ENCODE measurements at regions not wholly inside any gene's neighbourhood (a gene's known extent, or its start where the extent isn't known, plus 50 kb on each side); places are given as distances from the start of the nearest gene placed in this dataset.

- H3K36me3 Mint-ChIP-seq (ENCODE audit: low read depth): no peaks in the 10 kb centered on the region
- H3K27ac Mint-ChIP-seq: no peak overlapping the region
- no peaks in the 10 kb centered on the region for H3K4me1 Mint-ChIP-seq (ENCODE audit: low read depth)
- peaks cover 8% of the 10 kb centered on the region for H3K9me3 Mint-ChIP-seq
- H3K4me3 Mint-ChIP-seq: no peak overlapping the region
- H3K27me3 Mint-ChIP-seq: no peaks in the 10 kb centered on the region
Measured at GRCh38 chr13:107034236-107034872, 466.4 kb upstream of the ARGLU1 start.

GRCh38 chr13:107031716-107032115 lies 463.8 kb upstream of the ARGLU1 start:
- Mint-ChIP-seq H3K27ac (no peak overlapping the region), H3K4me3 (no peak overlapping the region), H3K9me3 (peaks cover 8% of the 10 kb centered on the region), H3K4me1 (ENCODE audit: low read depth) (no peaks in the 10 kb centered on the region), H3K36me3 (ENCODE audit: low read depth) (no peaks in the 10 kb centered on the region), H3K27me3 (no peaks in the 10 kb centered on the region)

GRCh38 chr13:107028751-107029150 lies 460.8 kb upstream of the ARGLU1 start:
- Mint-ChIP-seq H3K9me3 (peaks cover 10% of the 10 kb centered on the region), H3K4me1 (ENCODE audit: low read depth) (no peaks in the 10 kb centered on the region), H3K27me3 (no peaks in the 10 kb centered on the region), H3K27ac (no peak overlapping the region), H3K4me3 (no peak overlapping the region), H3K36me3 (ENCODE audit: low read depth) (no peaks in the 10 kb centered on the region)

GRCh38 chr13:107025991-107026390 lies 458.1 kb upstream of the ARGLU1 start:
- Mint-ChIP-seq H3K27me3 (no peaks in the 10 kb centered on the region), H3K36me3 (ENCODE audit: low read depth) (no peaks in the 10 kb centered on the region), H3K27ac (no peak overlapping the region), H3K4me1 (ENCODE audit: low read depth) (no peaks in the 10 kb centered on the region), H3K9me3 (peaks cover 9% of the 10 kb centered on the region), H3K4me3 (no peak overlapping the region)

DNA sequence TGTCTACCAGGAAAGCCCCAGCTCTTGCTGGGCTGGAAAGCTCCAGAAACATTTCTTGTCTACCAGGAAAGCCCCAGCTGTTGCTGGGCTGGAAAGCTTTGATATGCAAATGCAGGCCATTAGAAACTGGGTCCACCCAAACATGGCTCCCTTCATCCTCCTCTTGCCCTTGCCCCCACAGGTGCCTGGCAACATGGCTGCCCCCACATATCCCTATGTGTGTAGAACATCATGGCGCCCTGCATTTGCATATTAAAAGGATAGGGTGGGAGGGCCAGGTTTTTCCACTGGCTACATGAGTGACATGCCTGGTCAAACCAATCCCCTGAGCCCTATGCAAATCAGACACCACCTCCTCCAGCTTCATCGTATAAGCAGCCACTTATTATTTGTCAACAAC lies 455.4 kb upstream of the ARGLU1 start:
- Mint-ChIP-seq H3K36me3 (ENCODE audit: low read depth) (no peaks in the 10 kb centered on the region), H3K4me1 (ENCODE audit: low read depth) (no peaks in the 10 kb centered on the region), H3K27me3 (no peaks in the 10 kb centered on the region), H3K27ac (no peak overlapping the region), H3K4me3 (no peak overlapping the region), H3K9me3 (peaks cover 14% of the 10 kb centered on the region)

DNA sequence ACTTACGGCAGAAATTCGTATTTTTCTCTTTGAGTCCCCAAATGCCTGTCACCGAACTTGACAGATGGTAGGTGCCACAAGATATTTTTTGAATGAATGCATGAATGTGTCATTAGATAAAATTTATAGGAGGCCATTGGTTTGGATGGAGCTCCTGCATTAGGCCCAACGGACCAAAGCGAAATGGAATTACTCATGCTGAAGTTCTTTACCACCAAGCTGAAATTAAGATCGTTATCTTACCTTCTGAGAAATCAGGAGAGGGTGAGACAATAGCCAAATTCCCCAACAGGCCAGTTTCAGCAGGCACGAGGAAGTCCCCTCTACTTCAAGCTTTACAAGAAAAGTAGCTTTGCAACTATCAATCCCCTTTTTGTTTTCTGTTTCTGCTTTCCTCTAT lies 452.5 kb upstream of the ARGLU1 start:
- H3K27ac Mint-ChIP-seq: no peak overlapping the region
- H3K27me3 Mint-ChIP-seq: no peaks in the 10 kb centered on the region
- no peaks in the 10 kb centered on the region for H3K4me1 Mint-ChIP-seq (ENCODE audit: low read depth)
- H3K36me3 Mint-ChIP-seq (ENCODE audit: low read depth): no peaks in the 10 kb centered on the region
- H3K4me3 Mint-ChIP-seq: no peak overlapping the region
- H3K9me3 Mint-ChIP-seq: peaks cover 17% of the 10 kb centered on the region

DNA sequence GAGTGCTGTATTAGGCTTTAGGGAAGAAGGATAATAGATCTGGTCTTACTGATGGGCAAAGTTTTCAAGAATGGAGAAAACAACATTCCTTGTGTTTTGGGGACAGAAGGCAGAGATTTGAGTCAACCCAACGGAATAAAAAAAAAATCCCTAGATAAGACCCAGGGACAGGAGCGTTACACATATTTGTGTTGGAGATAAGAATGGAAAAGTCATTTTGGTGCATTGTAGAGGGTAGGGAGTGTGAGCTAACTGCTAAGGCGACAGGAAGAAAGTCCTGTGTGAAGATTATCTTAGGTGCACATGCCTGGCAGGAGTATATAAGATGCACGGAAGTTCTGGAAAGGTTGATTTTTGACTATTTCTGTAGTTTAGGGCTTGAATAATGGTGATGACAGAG lies 450.3 kb upstream of the ARGLU1 start:
- Mint-ChIP-seq H3K27ac (no peak overlapping the region), H3K27me3 (no peaks in the 10 kb centered on the region), H3K4me1 (ENCODE audit: low read depth) (no peaks in the 10 kb centered on the region), H3K4me3 (no peak overlapping the region), H3K36me3 (ENCODE audit: low read depth) (no peaks in the 10 kb centered on the region), H3K9me3 (peaks cover 8% of the 10 kb centered on the region)

DNA sequence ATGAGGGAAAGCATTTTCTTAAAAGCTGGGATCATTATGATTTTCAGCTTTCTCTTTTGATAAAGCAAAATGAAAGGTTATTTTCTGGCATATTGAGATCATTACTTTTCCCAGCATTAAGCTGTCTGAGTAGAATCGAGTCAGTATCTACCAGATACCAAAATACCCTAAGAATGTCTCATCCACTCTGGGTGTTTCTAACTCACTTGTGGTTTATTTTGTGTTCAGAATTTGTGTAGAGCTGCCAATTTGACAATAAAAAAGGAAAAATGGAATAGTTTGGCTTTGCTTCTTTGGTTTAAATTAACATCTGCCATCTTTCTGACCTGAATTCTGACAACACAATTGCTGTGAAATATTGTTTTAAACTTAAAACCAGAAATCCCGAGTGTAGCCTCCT lies 438.7 kb upstream of the ARGLU1 start:
- Mint-ChIP-seq H3K27me3 (no peaks in the 10 kb centered on the region), H3K4me3 (no peak overlapping the region), H3K27ac (no peak overlapping the region), H3K36me3 (ENCODE audit: low read depth) (no peaks in the 10 kb centered on the region), H3K9me3 (no peaks in the 10 kb centered on the region), H3K4me1 (ENCODE audit: low read depth) (no peaks in the 10 kb centered on the region)

DNA sequence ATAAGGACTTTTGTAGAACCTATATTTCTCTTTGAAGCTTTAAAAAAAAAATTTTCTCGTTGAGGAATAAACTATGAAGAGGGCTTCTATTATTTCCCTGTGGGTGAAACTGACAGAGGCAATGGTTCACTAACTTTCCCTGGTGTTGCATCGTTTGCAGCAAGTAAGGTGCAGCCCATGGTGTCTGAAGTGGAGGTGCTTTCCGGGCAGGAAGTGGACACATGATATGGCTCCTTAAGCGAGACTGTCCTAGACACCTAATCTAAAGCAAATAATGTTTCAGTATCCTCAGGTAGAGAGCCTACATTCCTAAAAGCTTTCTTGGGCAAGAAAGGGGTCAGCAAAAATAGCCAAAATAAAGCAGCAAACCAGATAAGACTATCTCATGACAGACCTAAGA lies 437.6 kb upstream of the ARGLU1 start:
- Mint-ChIP-seq H3K4me1 (ENCODE audit: low read depth) (no peaks in the 10 kb centered on the region), H3K4me3 (no peak overlapping the region), H3K27ac (no peak overlapping the region), H3K9me3 (no peaks in the 10 kb centered on the region), H3K27me3 (no peaks in the 10 kb centered on the region), H3K36me3 (ENCODE audit: low read depth) (no peaks in the 10 kb centered on the region)

- Mint-ChIP-seq H3K36me3 (ENCODE audit: low read depth) (no peaks in the 10 kb centered on the region), H3K27ac (no peak overlapping the region), H3K27me3 (no peaks in the 10 kb centered on the region), H3K4me1 (ENCODE audit: low read depth) (no peaks in the 10 kb centered on the region), H3K9me3 (peaks cover 7% of the 10 kb centered on the region), H3K4me3 (no peak overlapping the region)
Measured at GRCh38 chr13:107003911-107004310, 436.0 kb upstream of the ARGLU1 start.

DNA sequence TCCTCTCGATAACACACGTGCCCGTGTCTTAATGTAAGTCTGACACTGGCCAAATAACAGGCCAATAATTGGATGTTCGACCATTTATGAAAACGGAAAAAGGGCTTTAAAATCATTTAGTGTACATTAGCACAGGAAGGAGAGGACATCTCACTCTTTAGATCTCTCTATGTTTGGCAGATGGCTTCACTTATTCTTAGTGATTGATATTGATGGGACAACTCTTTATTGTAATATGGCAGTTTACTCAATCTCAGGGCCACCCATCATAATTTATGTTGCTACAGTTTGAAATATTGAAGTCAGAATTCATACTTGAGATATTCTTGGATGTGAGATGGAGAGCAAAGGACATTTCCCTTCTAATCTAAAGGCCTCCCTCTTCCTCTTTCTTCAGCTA lies 430.7 kb upstream of the ARGLU1 start:
- H3K9me3 Mint-ChIP-seq: peaks cover 7% of the 10 kb centered on the region
- H3K4me3 Mint-ChIP-seq: no peak overlapping the region
- H3K27ac Mint-ChIP-seq: no peak overlapping the region

DNA sequence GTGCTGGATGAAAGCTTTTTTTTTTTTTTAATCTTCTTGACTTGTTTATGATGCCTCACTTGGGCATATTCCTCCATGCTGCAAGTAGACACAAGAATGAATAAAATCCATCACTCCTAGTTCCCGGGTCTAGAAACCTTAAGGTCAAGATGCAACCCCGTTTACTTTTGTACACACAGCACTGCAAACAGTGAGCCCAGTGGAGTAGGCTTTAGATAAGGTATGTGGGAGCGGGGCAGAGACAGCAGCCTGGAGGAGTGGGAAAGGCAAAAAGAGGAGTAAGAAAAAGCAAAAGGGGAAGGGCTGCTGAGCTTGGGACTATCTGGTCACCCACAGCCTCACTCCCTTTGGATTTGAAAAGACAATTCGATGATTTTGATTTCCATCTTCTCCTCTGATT lies 429.8 kb upstream of the ARGLU1 start:
- peaks cover 7% of the 10 kb centered on the region for H3K9me3 Mint-ChIP-seq
- H3K36me3 Mint-ChIP-seq (ENCODE audit: low read depth): no peaks in the 10 kb centered on the region
- no peak overlapping the region for H3K4me3 Mint-ChIP-seq
- H3K4me1 Mint-ChIP-seq (ENCODE audit: low read depth): no peaks in the 10 kb centered on the region
- H3K27me3 Mint-ChIP-seq: no peaks in the 10 kb centered on the region
- no peak overlapping the region for H3K27ac Mint-ChIP-seq

More for the DNA sequence above, 430.7 kb upstream of the ARGLU1 start:
- Mint-ChIP-seq H3K4me1 (ENCODE audit: low read depth) (no peaks in the 10 kb centered on the region), H3K27me3 (no peaks in the 10 kb centered on the region), H3K36me3 (ENCODE audit: low read depth) (no peaks in the 10 kb centered on the region)

DNA sequence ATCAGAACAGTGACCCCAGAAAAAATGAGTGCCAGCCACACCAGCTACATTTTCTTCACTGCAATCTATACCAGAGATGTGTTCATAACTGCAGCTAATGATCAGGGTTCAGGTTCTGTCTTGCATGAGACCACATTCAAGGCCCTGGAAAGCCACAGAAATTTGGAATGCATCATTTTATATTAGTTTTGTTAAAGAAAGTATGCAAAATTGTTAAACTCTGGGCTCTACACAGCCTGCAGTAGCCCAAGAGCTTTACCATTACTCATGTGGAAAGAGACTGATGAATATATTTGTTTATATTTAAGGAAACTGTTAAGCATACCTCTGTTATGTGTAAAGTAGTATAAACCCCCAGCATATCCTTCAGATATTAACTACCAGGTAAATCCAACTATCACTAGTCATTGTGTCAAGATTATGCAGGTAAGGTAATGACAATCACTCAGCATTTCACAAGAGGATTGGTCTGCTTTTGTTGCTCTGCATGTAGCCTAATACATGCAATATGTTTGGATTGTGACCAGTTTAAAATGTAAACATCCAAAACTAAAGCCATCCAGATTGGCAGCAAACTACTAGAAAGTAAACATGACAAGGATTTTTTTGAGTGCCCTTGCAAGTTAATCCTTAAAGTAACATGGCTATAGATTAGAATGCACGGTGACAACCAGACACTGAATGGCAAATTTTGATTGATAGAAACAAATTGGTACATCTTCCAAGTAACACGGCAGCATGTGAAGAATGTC lies 429.1 kb upstream of the ARGLU1 start:
- no peaks in the 10 kb centered on the region for H3K27me3 Mint-ChIP-seq
- H3K4me3 Mint-ChIP-seq: no peak overlapping the region
- H3K4me1 Mint-ChIP-seq (ENCODE audit: low read depth): no peaks in the 10 kb centered on the region
- H3K9me3 Mint-ChIP-seq: peaks cover 7% of the 10 kb centered on the region
- no peak overlapping the region for H3K27ac Mint-ChIP-seq
- H3K36me3 Mint-ChIP-seq (ENCODE audit: low read depth): no peaks in the 10 kb centered on the region

DNA sequence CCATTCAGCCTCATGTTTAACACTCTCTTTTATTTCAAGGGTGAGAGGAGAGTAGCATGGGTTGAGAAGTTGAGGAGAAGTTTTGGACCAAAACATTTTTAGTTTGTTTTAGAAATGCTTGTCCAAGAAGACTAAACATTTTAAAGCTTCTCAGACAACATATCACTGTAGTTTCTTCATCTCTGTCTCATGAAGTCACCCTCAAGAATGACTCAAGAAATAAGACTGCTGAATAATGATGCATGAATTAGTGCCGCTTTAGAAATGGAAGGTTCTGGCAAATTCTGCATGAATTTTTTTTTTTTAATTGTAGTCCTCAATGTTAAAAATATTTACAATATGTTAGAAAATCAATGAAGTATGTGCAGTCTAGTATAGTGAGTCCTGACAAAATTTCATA lies 422.7 kb upstream of the ARGLU1 start:
- peaks cover 4% of the 10 kb centered on the region for H3K9me3 Mint-ChIP-seq
- no peaks in the 10 kb centered on the region for H3K27me3 Mint-ChIP-seq
- H3K36me3 Mint-ChIP-seq (ENCODE audit: low read depth): no peaks in the 10 kb centered on the region
- H3K27ac Mint-ChIP-seq: no peak overlapping the region
- H3K4me3 Mint-ChIP-seq: no peak overlapping the region
- H3K4me1 Mint-ChIP-seq (ENCODE audit: low read depth): no peaks in the 10 kb centered on the region

DNA sequence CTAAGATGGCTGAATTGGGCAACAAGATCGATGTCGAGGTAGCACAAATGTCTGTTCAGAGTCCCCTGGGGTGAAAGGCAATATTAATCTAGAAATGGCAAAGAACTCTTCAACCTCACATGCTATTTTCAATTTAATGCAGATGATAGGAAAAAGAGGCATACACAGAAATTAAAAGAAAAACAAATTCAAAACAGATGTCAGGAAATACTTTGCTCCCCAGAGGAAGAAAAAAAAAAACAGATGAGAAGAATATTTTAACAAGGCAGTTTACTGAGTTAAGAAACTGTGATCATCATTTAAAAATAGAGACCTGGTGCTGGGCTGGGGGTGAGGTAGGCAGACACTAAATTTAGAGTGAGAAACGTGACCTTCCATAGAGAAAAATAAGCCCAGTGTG lies 421.9 kb upstream of the ARGLU1 start:
- Mint-ChIP-seq H3K27me3 (no peaks in the 10 kb centered on the region), H3K36me3 (ENCODE audit: low read depth) (no peaks in the 10 kb centered on the region), H3K9me3 (peaks cover 4% of the 10 kb centered on the region), H3K27ac (no peak overlapping the region), H3K4me3 (no peak overlapping the region), H3K4me1 (ENCODE audit: low read depth) (no peaks in the 10 kb centered on the region)

DNA sequence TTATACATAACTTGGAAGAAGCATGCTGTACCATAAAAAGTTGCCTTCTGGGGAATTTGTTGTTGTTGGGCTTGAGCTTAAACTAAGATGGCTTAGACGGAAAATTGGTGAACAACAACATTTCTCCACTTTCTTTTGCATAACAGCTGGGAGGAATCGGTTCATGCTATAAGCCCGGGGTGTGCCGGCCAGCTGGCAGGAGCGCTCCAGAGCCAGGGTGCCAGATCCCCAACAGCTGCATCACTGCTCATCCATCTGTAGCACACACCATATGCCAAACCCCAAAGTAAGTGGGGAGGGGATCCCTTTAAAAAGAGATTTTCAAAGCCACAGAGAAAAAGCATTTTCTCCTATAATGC lies 419.5 kb upstream of the ARGLU1 start:
- Mint-ChIP-seq H3K4me1 (ENCODE audit: low read depth) (no peaks in the 10 kb centered on the region), H3K36me3 (ENCODE audit: low read depth) (no peaks in the 10 kb centered on the region), H3K9me3 (peaks cover 4% of the 10 kb centered on the region), H3K27me3 (no peaks in the 10 kb centered on the region), H3K4me3 (no peak overlapping the region), H3K27ac (no peak overlapping the region)

Data from stimulated activated naive CD8-positive, alpha-beta T cell treated with anti-CD3 and anti-CD28 coated beads, Interleukin-15, Interleukin-2, amounts not matched to agents 100 ng/mL and 50 ng/mL, for 24 hours (primary cell).